ENCODE measurements at regions not wholly inside any gene's neighbourhood (a gene's known extent, or its start where the extent isn't known, plus 50 kb on each side); places are given as distances from the start of the nearest gene placed in this dataset.

- Histone ChIP-seq H3K27ac (no peak overlapping the region), H3K4me3 (no peak overlapping the region), H3K9me3 (peaks cover 0 to 29% (median 15%) of the 10 kb centered on the region in 11 donors), H3K27me3 (no peaks in the 10 kb centered on the region), H3K36me3 (no peaks in the 10 kb centered on the region), H3K4me1 (no peaks in the 10 kb centered on the region)
- intact Hi-C loops (cut with DNase I), result no loop called here
- DNase-seq (no peak), ATAC-seq (no peak)
- no peak for TF ChIP-seq CTCF (IDR thresholded peaks at IDR 0.05)
- 82 to 89% methylated on average over 3 of the region's 3 CpGs for WGBS, 2 donors
These were observed 1097.5 kb upstream of the TMPRSS15 start for GRCh38 chr21:19501115-19501514.

GRCh38 chr21:19507682-19508260, 1104.2 kb upstream of the TMPRSS15 start:
- Histone ChIP-seq H3K27me3 (no peaks in the 10 kb centered on the region), H3K4me1 (no peaks in the 10 kb centered on the region), H3K27ac (no peak overlapping the region), H3K4me3 (no peak overlapping the region), H3K9me3 (peaks cover 0 to 52% (median 15%) of the 10 kb centered on the region in 11 donors), H3K36me3 (no peaks in the 10 kb centered on the region)
- 61 to 68% methylated on average over 3 of the region's 3 CpGs for WGBS, 2 donors
- no peak for TF ChIP-seq CTCF (IDR thresholded peaks at IDR 0.05)
- intact Hi-C loops (cut with DNase I), result no loop called here
- ATAC-seq (no peak), DNase-seq (no peak)

- intact Hi-C loops (cut with DNase I), result no loop called here
- no peak for DNase-seq
- 89 to 90% methylated on average over 2 of the region's 2 CpGs for WGBS, 2 donors
- no peaks in the 10 kb centered on the region for H3K36me3 ChIP-seq
- no peak overlapping the region for H3K4me3 ChIP-seq
- no peaks in the 10 kb centered on the region for H3K4me1 ChIP-seq
- no peak for TF ChIP-seq CTCF (IDR thresholded peaks at IDR 0.05)
- H3K9me3 ChIP-seq, result peaks cover 0 to 52% (median 10%) of the 10 kb centered on the region in 11 donors
- H3K27me3 ChIP-seq, result no peaks in the 10 kb centered on the region
- ATAC-seq, result no peak
- H3K27ac ChIP-seq, result no peak overlapping the region
These were observed 1104.9 kb upstream of the TMPRSS15 start for GRCh38 chr21:19508442-19508841.

- no peaks in the 10 kb centered on the region for H3K27me3 ChIP-seq
- no peaks in the 10 kb centered on the region for H3K36me3 ChIP-seq
- DNase-seq (no peak), ATAC-seq (no peak)
- no peak overlapping the region for H3K27ac ChIP-seq
- intact Hi-C loops (cut with DNase I), result no loop called here
- no peak for TF ChIP-seq CTCF (IDR thresholded peaks at IDR 0.05)
- H3K4me3 ChIP-seq, result no peak overlapping the region
- no peaks in the 10 kb centered on the region for H3K4me1 ChIP-seq
- peaks cover 0 to 50% (median 6%) of the 10 kb centered on the region in 11 donors for H3K9me3 ChIP-seq
- 67 to 75% methylated on average over 3 of the region's 3 CpGs for WGBS, 2 donors
These were observed 1105.3 kb upstream of the TMPRSS15 start for GRCh38 chr21:19508844-19509243.
